HG02973 (cell line): ENCODE measurements at regions not wholly inside any gene's neighbourhood (a gene's known extent, or its start where the extent isn't known, plus 50 kb on each side); places are given as distances from the start of the nearest gene placed in this dataset.

ENCODE experiments used
- ATAC-seq: cut with Tn5 transposase; IDR thresholded peaks from one replicate; pipeline ENCODE4 v1.9.1; 2021; ENCODE audit warnings: moderate library complexity; ENCODE audit not compliant: unreplicated experiment

DNA sequence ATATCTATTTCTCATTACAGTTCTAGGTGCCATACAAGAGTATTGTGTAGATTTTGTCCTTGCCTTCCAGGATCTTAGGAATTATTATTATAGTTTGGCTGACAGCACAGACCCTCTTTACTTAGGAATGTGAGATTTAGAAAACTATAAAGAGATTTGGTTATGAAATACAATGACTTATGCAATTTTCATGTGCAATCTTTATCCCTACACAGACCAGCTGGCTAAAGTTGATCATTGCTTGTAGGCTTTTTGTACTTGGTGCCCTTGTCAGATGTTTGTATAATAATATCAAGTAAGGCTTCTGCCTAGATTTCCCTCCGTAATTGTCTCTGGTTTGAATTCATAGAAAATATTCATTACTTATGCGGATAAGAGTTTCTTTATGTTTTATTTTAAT lies 174.5 kb upstream of the GAP43 start:
- ATAC-seq = no peak

DNA sequence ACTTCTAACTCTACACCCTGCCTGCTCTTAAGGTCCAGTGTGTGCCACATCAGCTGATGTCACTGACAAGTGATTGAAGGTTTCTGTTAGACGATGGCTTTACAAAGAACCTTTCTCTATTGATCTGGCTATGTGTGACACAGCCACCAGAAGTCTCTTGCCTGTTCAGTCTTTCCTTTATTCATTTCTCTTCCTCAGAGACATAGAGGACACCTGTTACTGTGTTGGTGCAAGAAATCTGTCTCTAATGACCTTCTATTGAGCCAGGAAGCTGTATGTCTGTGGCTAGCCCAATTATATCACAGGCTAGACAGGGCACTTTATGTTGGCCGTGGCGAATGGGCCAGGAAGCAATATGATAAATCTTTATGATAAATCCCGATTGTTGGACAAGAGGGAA lies 173.3 kb upstream of the GAP43 start:
- ATAC-seq = no peak

DNA sequence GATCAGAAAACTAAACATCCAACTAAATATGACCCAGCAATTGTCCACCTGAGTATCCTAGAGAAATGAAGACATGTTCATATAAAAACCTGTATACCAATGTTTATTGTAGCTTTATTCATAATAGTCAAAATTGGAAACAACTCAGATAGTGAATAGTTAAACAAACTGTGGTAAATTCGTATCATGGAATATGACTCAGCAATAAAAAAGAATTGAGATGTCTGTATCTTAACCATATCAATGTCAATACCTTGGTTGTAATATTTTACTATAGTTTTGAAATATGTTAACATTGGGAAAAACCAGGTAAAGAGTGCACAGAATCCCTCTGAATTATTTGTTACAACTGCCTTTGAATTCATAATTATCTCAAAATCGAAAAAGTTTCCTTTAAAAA lies 159.3 kb upstream of the GAP43 start:
- ATAC-seq = no peak

DNA sequence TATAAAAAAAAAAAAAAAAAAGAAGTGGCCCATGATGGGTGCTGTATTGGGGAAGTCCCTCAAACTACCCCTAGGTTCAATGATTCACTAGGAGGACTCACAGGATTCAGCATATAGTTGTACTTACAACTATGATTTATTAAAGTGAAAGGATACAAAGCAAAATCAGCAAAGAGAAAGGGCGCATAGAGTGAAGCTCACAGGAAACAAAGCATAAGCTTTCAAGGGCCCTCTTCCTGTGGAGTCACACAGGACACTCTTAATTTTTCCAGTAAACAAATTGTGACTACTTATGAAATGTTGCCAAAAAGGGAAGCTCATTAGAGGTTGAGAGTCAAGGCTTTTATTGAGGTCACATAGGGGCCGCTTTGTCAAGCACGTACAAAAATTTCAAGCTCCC lies 153.7 kb upstream of the GAP43 start:
- peak; percentile 66 for ATAC-seq

DNA sequence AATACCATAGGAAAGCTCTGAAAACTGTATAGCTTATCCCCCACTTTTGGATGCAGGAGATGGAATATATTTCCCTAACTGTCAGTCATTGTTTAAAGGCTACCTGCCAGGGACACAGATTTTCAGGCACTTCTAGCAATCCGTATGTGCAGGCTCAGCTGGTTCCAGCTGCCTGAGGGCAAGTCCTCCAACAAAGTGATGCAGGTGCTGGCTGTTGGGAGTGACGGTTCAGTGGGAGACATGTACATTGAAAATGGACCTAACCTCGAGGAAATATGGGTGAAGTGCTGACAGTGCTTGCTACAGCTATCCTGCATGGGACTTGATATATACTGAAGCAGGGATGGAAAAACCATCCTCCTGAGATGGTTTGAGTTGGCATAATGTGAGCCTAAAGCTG lies 153.1 kb upstream of the GAP43 start:
- ATAC-seq = no peak

DNA sequence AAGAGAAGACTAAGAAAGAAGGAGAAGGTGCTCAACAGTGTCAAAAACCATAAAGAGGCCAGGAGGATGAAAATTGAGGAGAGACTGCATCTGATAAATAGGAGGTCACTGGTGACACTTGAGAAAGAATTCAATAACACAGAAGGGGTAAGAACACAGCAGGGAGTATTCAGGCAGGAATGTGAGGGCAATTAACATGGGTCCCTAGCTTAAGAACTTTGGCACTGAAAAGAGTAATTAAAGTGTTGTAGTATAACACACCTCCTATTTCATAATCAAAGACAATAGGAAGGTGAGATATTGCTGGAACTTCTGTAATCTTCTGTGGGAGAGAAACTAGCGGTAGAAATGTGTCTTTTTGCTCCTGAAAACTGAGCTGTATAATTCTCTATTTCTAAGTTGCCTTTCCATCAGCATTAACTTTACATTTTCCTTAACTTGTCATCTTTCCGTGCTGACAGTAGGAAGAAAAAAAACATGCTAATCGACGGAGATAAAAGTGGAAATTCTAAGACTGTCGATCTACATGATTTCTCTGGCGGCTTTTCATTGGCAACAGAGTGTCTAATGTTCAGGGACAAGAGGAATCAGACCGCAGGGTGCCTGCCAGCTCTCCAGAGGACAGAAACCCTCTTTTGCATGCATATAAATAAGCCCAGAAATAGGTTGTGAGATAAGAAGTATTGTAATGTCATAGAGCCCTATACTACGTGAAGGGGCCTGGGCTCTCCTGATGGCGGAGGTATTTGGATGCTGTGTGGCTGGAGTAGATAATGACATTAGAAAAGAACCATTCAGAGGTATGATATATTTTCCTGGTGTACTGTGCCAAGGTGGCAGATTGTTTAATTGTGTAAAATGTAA lies 147.9 kb upstream of the GAP43 start:
- no peak for ATAC-seq

DNA sequence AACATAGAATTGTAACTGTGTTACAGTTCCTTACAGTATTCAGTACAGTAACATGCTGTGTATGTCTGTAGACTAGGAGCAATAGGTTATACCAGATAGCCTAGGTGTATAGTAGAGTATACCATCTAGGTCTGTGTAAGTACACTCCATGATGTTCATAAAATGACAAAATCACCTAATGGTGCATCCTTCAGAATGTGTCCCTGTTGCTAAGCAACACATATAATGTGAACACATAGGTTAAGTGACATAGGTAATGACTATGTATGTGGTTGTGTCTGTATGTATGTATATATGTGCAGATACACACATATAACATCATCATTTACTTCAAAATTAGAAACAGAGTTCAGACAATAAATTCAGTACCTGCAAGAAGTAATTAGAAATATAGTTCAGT lies 146.8 kb upstream of the GAP43 start:
- ATAC-seq = no peak

DNA sequence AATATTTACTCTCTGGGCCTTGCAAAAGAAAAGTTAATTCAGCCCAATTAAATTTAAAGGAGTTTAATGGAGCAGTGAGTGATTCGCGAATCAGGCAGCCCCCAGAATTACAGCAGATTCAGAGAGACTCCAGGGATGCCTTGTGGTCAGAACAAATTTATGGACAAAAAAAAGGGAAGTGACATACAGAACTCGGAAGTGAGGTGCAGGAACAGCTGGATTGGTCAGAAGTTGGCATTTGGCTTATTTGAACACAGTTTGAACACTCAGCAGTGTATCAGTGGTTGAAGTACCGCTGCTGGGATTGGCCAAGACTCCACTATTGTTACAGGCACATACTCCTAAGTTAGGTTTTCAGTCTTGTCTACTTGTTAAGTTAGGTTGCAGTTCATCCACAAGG lies 145.0 kb upstream of the GAP43 start:
- ATAC-seq = no peak

DNA sequence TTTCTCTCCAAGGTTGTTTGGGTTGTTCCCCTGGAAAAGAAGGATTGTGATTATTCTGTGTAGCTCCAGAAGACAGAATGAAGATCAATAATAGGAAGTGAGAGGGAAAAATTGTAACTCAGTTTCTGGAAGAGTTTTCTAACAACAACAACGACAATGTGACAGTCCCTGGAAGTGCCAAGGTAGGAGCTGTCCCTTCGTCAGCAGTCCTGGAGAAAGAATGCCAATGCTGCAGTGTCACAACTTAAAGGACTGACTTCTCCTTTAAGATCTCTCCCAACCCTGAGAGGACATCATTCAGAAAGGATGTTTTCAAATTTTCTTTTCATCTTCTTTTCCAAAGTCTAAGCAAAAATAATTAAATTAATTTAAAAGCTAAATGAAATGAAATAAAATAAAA lies 136.4 kb upstream of the GAP43 start:
- no peak for ATAC-seq

DNA sequence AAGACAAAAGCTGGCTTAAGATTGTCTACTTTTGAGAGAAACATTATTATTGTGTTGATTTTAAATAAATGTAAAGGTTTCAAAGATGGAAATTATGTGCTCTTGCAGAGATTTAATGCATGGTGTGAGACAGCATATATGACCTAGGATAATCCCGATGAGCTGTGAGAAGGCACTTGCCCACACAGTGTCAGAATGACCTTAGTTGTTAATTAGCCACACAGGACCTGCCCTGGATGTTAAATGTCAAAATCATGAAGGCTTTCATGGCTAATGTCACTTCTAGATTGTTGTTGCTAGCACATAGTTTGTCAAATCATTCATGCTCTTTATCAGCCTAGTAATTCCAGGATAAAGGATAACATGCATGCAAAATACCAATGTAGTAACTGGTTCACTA lies 135.3 kb upstream of the GAP43 start:
- ATAC-seq = no peak

DNA sequence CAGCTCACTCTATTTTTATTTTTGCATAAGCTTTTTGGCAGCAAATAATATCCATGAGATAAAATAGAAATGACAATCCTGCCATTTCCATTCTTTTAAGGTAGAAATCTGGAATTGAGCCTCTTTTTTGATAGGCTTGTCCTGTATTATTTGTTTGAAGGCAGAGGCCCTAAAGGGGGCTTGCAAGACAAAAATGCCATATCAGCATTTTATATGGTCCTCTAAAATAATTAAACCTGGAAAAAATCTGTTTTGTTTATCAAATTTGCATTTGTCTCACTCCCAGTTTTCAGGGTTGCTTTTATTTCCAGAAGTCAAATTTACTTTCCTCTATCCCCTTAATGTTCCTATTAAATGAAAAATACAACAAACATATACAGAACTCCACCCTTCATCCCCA lies 134.9 kb upstream of the GAP43 start:
- no peak for ATAC-seq

DNA sequence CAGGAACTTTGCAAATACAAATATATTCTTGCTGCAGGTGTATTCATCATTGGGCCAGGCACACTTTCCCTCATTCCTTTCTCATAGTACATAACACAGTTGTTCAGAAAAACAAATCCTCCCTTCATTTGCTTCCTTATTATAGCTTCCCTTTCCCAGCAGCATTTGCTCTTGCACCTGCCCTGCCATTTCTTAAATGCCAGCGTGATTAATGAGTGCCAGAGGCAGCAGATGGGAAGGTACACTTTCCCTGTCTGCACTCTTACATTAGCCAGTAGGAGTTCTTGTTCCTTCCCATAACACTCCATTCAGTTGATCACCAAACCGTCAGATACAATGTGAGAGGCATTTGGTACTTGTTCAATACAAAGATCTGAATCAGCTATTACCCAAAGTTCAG lies 128.5 kb upstream of the GAP43 start:
- no peak for ATAC-seq

DNA sequence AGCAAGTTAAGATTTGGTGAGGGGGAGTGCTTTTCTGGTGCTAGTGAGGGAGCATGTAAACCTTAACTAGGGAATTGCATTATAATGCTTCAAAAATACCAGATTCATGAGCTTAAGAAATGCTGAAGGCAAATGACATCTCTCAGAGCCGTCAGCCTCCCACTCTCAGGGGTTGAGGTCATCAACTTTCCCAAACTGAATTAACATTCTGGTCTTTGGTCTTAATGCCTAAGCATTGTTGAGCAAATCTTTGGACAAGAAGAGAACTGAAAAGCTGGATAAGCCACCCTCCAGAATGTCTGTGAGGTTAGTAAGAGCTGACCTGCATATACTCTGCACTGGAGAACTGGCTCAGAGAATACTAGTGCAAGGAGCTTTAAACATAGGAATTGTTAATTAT lies 124.9 kb upstream of the GAP43 start:
- no peak for ATAC-seq

DNA sequence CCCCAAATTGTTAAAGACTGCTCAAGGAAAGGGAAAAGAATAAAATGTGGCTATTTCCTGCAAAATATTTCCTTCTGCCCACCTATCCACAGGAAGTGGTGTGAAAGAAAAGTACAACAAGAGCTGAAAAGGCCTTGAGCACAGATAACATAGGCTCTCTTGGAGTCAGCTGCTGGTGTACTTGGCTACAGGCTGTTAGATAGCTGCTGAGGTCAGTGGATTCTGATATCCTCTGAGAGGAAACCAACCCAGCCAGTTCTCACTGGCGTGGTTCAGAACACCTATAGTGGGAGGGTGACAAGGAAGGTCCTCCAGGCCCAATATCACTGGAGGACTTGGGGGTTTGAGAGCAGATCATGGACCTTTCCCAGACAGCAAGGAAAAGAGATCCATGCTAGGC lies 124.4 kb upstream of the GAP43 start:
- ATAC-seq = no peak

DNA sequence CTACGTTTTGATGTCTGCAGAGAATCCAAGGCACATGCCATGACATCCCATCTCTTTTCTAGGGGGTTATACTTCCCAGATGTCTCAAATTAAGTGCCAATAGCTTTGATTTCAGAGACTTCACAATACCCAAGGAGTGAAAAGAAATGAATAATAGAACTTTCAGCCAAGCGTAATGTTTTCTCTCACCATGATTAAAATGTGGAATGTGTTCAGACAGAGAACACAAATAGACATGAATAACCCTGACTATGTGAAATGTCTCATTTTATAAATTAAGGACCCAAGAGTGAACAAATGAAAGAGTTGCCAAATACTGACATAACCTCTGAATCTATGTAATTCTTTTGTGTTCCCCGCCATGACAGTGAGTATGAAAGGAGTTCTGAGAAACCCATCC lies 123.6 kb upstream of the GAP43 start:
- no peak for ATAC-seq

DNA sequence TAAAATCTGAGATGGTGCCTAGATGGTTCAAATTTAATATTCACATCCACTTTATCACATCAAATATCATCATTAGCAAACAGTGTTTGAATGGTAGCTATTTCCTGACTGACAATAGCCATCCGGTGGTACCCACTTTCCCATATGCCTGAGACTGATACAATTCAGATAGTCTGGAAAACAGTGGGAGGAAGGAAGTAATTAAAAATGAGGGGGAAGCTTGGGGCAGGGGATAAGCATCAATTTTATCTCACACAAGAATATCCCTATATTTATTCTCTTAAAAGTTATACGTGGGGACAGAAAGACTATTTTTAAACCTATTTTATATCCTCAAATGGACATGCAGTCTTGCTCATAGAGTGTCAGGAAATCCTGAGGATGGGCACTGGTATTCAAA lies 122.5 kb upstream of the GAP43 start:
- ATAC-seq = no peak

DNA sequence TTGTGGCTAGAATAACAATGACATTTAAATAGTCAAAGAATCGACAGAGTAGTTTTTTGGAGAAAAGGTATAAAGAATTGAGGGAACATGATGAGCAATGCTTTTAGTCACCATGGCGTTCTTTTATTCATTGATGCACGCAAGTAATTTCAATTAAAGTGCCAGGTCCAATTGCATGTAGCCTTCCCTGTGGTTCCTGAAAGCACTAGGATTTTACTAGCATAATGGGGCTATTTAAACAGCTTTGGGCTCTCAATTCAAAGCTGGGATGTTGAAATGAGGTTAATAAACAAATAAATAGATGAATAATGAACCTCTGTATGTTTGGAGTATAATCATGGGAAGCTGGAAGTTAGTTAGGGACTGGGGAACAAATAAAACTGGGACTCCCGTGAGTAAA lies 121.2 kb upstream of the GAP43 start:
- ATAC-seq = no peak

DNA sequence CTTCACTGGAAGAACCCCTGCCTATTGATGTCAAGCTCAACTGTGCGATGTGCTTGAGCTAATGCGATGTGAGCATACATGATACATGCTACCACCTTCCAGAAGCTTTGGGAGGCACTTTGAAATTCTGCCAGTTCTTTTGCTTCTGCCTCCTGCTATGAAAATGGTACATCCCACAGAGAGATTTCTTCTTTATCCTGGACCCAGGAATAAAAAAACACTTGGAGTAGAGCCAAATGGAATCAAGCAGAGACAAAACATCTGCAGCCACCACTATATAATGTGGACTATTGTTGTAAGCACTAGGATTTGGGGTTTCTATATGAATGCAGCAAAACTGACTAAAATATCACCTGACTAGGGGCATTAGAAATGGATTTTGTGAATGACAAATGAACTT lies 119.9 kb upstream of the GAP43 start:
- ATAC-seq = no peak

DNA sequence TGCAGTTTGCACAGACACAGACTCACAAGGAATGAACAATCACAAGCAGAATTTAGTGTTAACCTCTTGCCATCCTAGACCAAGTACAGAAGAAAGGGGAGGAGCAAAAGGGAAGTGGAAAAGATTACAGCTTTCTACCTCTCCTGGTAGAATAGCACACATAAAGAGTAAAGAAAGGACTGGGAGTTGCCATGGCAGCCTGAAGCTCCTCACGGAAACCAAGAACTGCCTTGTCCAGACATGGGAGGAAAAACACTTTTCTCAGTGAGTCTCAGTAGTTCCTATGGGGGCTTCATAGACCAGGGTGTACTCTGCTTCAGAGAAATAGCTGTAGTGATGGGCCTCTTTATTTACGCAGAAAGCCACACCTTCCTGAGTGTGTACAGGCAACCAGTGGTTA lies 114.7 kb upstream of the GAP43 start:
- no peak for ATAC-seq

DNA sequence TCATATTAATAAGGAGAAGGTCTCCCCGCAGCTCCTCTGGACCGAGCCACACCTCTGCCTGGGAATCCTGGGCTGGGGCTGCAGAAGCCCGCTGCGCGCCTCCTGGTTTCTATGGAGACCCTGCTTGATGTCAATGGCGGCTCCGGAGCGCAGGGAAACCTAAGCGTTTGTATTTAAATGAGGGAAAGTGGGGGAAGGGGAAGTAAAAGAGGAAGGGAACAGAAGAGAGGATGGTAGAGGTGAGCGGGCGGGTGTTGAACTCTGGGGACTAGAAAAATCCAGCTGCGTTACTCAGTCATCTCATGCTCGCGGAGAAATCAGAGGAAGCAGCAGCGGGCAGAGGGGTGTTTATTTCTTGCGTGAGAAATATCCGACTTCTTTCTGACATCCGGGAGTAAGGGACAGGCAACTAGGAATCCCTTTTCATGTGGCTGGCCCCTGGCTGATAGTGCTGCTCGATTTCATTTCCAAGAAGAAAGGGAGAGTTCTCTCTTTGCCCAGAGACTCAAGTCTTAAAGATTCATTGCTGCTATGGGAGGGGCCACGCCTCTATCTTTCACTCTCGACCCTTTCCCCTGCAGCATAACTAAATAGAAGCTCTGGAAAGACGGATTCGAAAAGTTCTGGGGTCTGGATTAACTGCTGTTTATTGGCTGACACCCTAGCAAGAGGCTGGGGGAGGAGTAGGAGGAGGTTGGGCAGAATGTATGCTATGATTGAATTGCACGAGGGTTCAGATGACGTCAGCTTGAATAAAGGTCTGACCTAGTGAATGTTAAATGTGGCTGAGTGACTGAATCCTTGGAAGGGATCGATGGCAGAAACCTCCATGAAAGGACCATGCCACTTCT lies 110.5 kb upstream of the GAP43 start:
- no peak for ATAC-seq

DNA sequence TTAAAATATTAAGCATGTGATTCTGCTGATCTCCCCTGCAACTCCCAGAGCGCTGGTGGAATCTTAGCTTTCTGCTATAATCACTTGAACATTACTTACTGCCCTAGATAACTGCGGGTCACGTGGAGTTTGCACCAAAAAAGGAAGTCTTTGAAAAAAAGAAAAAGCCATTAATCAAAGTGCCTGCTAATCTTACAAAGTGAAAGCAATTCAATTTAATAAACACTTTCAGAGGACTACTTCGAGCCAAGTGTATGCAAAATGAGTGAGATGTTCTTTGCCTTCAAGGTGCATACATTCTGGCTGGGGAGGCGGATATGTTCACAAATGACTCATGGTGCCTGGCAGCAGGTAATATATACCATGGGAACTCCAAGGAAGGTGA lies 109.9 kb upstream of the GAP43 start:
- ATAC-seq = no peak

DNA sequence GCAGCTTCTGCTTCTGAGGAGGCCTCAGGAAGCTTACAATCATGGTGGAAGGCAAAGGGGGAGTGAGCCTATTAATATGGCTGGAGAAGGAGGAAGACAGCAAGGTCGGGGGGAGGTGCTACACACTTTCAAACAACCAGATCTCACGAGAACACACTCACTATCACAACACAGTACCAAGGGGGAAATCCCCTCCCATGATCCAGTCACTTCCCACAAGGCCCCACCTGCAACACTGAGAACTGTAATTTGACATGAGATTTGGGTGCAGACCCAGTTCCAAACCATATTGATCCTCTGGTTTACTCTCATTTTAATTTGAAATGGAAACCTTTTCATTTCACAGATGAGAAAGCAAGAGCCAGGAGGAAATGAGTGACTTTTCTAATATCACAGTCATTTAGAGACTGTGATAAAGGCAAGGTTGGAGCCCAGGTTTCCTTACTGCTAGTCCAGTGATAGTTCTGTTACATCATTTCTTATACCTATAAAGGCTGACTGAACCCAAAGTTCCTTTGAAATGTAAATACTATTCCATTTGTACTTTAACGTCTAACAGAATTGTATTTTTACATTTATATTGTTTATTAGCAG lies 105.8 kb upstream of the GAP43 start:
- ATAC-seq = no peak
